ENCODE measurements at regions not wholly inside any gene's neighbourhood (a gene's known extent, or its start where the extent isn't known, plus 50 kb on each side); places are given as distances from the start of the nearest gene placed in this dataset.

- Histone ChIP-seq H3K27ac (no peak overlapping the region), H3K36me3 (no peaks in the 10 kb centered on the region), H3K4me1 (peaks cover 0 to 5% of the 10 kb centered on the region in 2 donors), H3K9me3 (peaks cover 0 to 3% of the 10 kb centered on the region in 2 donors), H3K27me3 (no peaks in the 10 kb centered on the region), H3K4me3 (no peak overlapping the region)
- DNase-seq: no peak
- no peak for ATAC-seq
- TF ChIP-seq, protein P1, sequence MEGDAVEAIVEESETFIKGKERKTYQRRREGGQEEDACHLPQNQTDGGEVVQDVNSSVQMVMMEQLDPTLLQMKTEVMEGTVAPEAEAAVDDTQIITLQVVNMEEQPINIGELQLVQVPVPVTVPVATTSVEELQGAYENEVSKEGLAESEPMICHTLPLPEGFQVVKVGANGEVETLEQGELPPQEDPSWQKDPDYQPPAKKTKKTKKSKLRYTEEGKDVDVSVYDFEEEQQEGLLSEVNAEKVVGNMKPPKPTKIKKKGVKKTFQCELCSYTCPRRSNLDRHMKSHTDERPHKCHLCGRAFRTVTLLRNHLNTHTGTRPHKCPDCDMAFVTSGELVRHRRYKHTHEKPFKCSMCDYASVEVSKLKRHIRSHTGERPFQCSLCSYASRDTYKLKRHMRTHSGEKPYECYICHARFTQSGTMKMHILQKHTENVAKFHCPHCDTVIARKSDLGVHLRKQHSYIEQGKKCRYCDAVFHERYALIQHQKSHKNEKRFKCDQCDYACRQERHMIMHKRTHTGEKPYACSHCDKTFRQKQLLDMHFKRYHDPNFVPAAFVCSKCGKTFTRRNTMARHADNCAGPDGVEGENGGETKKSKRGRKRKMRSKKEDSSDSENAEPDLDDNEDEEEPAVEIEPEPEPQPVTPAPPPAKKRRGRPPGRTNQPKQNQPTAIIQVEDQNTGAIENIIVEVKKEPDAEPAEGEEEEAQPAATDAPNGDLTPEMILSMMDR (IDR thresholded peaks at IDR 0.05): no peak
- intact Hi-C loops (cut with DNase I): no loop called here
These were observed 60.5 kb upstream of the BCL6 start for GRCh38 chr3:187805774-187806173.

DNA sequence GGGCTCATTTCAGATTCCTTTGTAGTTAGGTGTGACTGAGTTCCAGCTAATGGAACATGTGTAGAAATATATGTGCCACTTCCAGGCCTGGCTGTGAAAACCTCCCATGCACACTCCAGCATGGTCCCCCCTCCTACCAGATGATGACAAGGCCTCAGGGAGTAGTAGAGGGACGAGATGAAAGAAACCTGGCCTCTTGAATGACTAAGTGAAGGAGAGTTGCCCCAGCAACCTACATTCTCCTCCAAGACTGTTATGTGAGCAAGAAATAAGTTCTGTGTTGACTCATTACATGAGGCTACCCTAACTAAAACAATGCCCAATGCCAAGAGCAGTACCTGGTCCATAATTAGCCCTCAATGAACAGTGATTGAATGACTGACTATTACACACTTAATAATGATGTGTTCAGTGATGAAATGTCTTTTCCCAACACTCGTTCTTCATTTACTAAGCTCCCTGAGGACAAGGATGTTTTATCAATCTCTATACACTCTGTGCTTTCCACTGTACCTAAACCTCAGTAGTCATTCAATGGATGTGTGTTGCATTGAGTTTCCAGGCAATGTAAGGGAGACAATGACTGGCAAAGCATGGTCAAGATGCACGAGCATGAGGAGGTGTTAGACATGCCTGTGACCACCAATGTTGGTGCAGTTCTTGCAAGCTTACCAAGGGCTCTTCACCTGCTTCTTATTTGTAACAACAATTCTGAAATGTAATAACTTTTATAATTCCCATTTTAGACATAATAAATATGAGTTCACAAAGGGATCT, 62.0 kb upstream of the BCL6 start:
- peaks cover 0 to 3% of the 10 kb centered on the region in 2 donors for H3K9me3 ChIP-seq
- H3K4me1 ChIP-seq: peaks cover 5 to 11% of the 10 kb centered on the region in 2 donors
- H3K36me3 ChIP-seq: no peaks in the 10 kb centered on the region
- ATAC-seq (no peak), DNase-seq (no peak)
- no peaks in the 10 kb centered on the region for H3K27me3 ChIP-seq
- intact Hi-C loops (cut with DNase I): no loop called here
- TF ChIP-seq, protein P1 (IDR thresholded peaks at IDR 0.05): no peak
- no peak overlapping the region for H3K27ac ChIP-seq
- H3K4me3 ChIP-seq: no peak overlapping the region

DNA sequence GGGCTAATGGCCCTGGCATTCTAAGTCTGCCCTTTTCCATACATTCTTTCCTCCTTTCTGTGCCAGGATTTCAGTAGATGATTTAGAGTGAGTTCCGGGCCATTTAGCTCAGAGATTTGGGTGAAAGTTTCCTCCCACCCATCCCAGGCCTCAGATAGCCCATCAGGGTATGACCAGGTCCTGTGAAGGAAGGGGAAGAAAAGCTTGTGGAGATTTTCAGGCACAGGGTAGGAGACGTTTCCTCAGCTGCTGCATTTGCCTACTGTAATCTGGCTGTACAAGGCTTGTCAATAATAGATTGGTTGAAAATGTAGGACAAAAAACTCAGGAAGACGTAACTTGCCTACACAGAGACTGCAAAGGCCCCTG, 63.2 kb upstream of the BCL6 start:
- peaks cover 5 to 11% of the 10 kb centered on the region in 2 donors for H3K4me1 ChIP-seq
- H3K9me3 ChIP-seq: peaks cover 0 to 3% of the 10 kb centered on the region in 2 donors
- TF ChIP-seq, protein P1 (IDR thresholded peaks at IDR 0.05): no peak
- no peak overlapping the region for H3K27ac ChIP-seq
- no peak overlapping the region for H3K4me3 ChIP-seq
- ATAC-seq (no peak), DNase-seq (no peak)
- H3K36me3 ChIP-seq: no peaks in the 10 kb centered on the region
- H3K27me3 ChIP-seq: no peaks in the 10 kb centered on the region
- intact Hi-C loops (cut with DNase I): no loop called here

DNA sequence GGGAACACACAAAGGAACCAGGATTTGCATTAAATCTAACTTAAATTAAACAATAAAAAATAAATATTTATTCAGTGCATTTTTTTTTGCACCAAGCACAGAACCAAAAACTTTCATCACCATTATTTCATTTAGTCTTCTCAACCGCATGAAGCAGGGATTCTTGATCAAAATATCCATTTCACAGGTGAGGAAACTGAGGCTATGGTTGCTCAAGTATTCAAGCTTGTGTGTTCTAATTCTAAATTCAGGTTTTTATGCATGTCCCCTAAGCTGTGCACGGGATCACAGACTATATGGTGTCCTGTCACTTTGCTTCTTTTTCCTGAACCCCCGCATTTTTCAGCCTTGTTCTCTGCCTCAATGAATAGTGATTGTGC, 64.3 kb upstream of the BCL6 start:
- intact Hi-C loops (cut with DNase I): no loop called here
- no peak overlapping the region for H3K4me3 ChIP-seq

DNA sequence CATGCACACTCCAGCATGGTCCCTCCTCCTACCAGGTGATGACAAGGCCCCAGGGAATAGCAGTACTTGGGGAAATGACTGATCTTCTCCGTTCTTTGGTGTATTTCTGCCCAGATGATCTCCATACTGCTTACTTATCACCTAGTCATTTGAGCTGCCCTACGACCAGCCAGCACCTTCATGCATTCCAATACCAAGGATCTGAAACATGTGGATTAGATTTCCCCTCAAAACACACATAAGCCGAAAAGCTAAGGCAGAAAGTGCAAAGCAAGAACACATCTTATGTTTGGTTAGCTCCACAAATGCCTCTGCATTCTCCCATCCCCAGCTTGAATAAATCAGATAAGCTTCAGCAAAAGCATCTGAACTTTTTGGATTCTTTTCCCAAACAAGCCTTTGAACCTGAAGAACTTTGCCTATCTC, 64.8 kb upstream of the BCL6 start:
- TF ChIP-seq, protein P1 (IDR thresholded peaks at IDR 0.05): no peak
- DNase-seq: no peak
- Histone ChIP-seq H3K4me3 (no peak overlapping the region), H3K27me3 (no peaks in the 10 kb centered on the region), H3K4me1 (peaks cover 5 to 11% of the 10 kb centered on the region in 2 donors), H3K27ac (no peak overlapping the region), H3K9me3 (peaks cover 0 to 3% of the 10 kb centered on the region in 2 donors), H3K36me3 (no peaks in the 10 kb centered on the region)
- intact Hi-C loops (cut with DNase I): no loop called here
- ATAC-seq: no peak

More for the DNA sequence above, 64.3 kb upstream of the BCL6 start:
- Histone ChIP-seq H3K36me3 (no peaks in the 10 kb centered on the region), H3K9me3 (peaks cover 0 to 3% of the 10 kb centered on the region in 2 donors), H3K4me1 (peaks cover 5 to 11% of the 10 kb centered on the region in 2 donors), H3K27me3 (no peaks in the 10 kb centered on the region), H3K27ac (no peak overlapping the region)
- no peak for ATAC-seq
- no peak for DNase-seq
- TF ChIP-seq, protein P1 (IDR thresholded peaks at IDR 0.05): no peak
